Peyer's patch (tissue), 4 donors: ENCODE measurements at regions not wholly inside any gene's neighbourhood (a gene's known extent, or its start where the extent isn't known, plus 50 kb on each side); places are given as distances from the start of the nearest gene placed in this dataset.

Experiments used
- CTCF ChIP-seq, 6 experiments: fragments of 450-650 bp in 4 of 6; fragments of 200-600 bp in 2 of 6; sonication (generic) in 1 of 6; IDR thresholded peaks; one replicate each; pipeline ENCODE4 v1.5.1; 2017 to 2019; ENCODE audit warnings: antibody characterized with exemption in 6 of 6, mild to moderate bottlenecking in 3 of 6, moderate library complexity in 1 of 6
- POLR2A ChIP-seq, 2 donors: fragments of 450-650 bp; IDR thresholded peaks; one replicate each; pipeline ENCODE4 v1.5.1; 2017; ENCODE audit warnings: antibody characterized with exemption in 2 of 2, mild to moderate bottlenecking in 2 of 2, moderate library complexity in 2 of 2

- TF ChIP-seq CTCF (IDR thresholded peaks at IDR 0.05) (no peak), POLR2A (IDR thresholded peaks at IDR 0.05) (no peak)
Measured at GRCh38 chr17:12402963-12403622, 262.6 kb upstream of the MYOCD start.
